ENCODE measurements at regions not wholly inside any gene's neighbourhood (a gene's known extent, or its start where the extent isn't known, plus 50 kb on each side); places are given as distances from the start of the nearest gene placed in this dataset.

DNA sequence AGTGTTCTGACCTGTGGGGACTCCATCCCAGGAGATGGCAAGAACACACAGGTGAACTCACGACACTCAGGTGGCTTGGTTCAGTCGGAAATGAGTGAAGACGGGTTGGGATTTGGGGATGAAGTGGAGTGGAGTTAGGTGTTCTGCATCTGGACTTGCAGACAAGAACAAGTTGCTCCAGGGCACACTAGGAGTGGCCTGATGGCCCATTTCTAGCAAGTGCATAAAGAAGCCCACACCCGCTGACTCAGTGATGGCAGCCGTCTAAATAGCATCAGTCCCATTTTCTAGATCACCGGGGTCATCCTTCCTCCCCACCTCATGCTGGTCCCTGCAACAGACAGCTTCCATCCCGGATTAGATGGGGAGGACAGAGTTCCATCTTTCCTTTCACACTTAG, 278.4 kb downstream of the C1orf94 start:
- TF ChIP-seq EZH2 (IDR thresholded peaks at IDR 0.05; ENCODE audit: insufficient read depth, poor library complexity, severe bottlenecking) (no peak), EZH2phosphoT487 (IDR thresholded peaks at IDR 0.05; ENCODE audit: insufficient read depth, low read depth) (no peak)
